Activated CD4-positive, alpha-beta memory T cell treated with anti-CD3 and anti-CD28 coated beads for 36 hours (primary cell): ENCODE measurements at regions not wholly inside any gene's neighbourhood (a gene's known extent, or its start where the extent isn't known, plus 50 kb on each side); places are given as distances from the start of the nearest gene placed in this dataset.
A peak's percentile ranks its signal among the peaks of the same experiment; 100 is the strongest.
"Not testable (repeated sequence)": the region's sequence is repeated elsewhere in the genome, so short reads cannot be mapped to it uniquely, and the experiment has no call there.

Source experiments
- CTCF ChIA-PET: fragments of 350-600 bp; sonication (Branson Sonifier 250); formaldehyde crosslinking; loops from one replicate; lab custom pipeline; 2021; ENCODE audit warnings: antibody characterized with exemption, inconsistent platforms; lab: Charles Lee
- POLR2A ChIA-PET: fragments of 350-600 bp; sonication (Branson Sonifier 250); formaldehyde crosslinking; loops from one replicate; lab custom pipeline; 2021; ENCODE audit warnings: antibody characterized with exemption; lab: Charles Lee
- DNase-seq: peaks from one replicate; pipeline ENCODE4 v3.0.0-alpha.2; 2020
- H3K27ac Mint-ChIP-seq: one replicate; pipeline ENCODE4 v1.8.0; 2021; ENCODE audit warnings: mixed read lengths
- H3K27me3 Mint-ChIP-seq: one replicate; pipeline ENCODE4 v1.8.0; 2021; ENCODE audit warnings: mixed read lengths
- H3K36me3 Mint-ChIP-seq: one replicate; pipeline ENCODE4 v1.8.0; 2021; ENCODE audit warnings: mixed read lengths
- H3K4me1 Mint-ChIP-seq: one replicate; pipeline ENCODE4 v1.8.0; 2021; ENCODE audit warnings: low read depth, mixed read lengths
- H3K4me3 Mint-ChIP-seq: one replicate; pipeline ENCODE4 v1.8.0; 2021; ENCODE audit warnings: mild to moderate bottlenecking, mixed read lengths
- H3K9me3 Mint-ChIP-seq: one replicate; pipeline ENCODE4 v1.8.0; 2021; ENCODE audit warnings: mixed read lengths
- intact Hi-C: fragments of 100-400 bp; cut with micrococcal nuclease; formaldehyde crosslinking; loops from one replicate; pipeline ENCODE4 v1.15.1; 2023

DNA sequence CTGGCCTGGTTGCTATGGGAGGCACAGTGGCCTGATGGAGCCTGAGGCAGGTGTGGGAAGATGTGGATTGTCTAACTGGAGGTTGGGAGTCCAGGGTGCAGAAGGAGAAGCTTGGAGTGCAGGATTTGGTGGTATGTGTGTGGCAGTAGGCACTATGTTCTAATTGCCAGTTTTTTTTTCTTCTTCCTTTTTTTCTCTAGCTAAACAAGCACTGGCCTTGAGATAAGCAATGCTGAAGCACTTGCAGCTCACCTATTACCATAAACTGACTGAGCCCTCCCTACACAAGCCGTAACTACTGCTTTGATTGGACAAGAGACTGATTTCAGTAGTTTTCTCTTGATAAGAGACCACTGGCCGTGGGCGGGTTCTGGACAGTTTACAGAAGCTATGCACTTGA, 175.4 kb downstream of the FAM72C start:
- POLR2A ChIA-PET, H3K9me3 Mint-ChIP-seq, H3K36me3 Mint-ChIP-seq, H3K4me1 Mint-ChIP-seq, DNase-seq, H3K4me3 Mint-ChIP-seq, intact Hi-C loops, H3K27me3 Mint-ChIP-seq, H3K27ac Mint-ChIP-seq, CTCF ChIA-PET: not testable (repeated sequence)

- H3K36me3 Mint-ChIP-seq, H3K9me3 Mint-ChIP-seq, H3K27ac Mint-ChIP-seq, DNase-seq, intact Hi-C loops, H3K27me3 Mint-ChIP-seq, H3K4me3 Mint-ChIP-seq, H3K4me1 Mint-ChIP-seq, CTCF ChIA-PET, POLR2A ChIA-PET: not testable (repeated sequence)
Observed at GRCh38 chr1:143792047-143792937, 179.5 kb downstream of the FAM72C start.

- CTCF ChIA-PET, H3K27ac Mint-ChIP-seq: not testable (repeated sequence)
Observed at GRCh38 chr1:143786381-143786780, 185.4 kb downstream of the FAM72C start.

DNA sequence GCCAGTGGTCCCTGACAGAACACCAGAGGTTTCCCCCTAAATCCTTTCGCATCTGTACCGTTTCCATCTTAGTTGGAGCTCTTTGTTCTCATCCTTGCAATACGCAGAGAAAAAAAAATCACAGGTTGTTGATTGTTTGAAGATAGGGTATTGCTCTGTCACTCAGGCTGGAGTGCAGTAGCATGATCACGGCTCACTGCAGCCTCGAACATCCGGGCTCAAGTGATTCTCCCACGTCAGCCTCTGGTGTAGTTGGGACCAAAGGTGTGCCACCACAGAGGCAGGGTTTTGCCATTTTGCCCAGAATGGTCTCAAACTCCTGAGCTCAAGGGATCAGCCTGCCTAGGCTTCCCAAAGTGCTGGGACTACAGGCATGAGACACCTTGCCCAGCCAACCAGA, 185.9 kb downstream of the FAM72C start:
- CTCF ChIA-PET, DNase-seq, POLR2A ChIA-PET, H3K36me3 Mint-ChIP-seq, H3K27ac Mint-ChIP-seq, H3K27me3 Mint-ChIP-seq, H3K4me1 Mint-ChIP-seq, intact Hi-C loops, H3K4me3 Mint-ChIP-seq, H3K9me3 Mint-ChIP-seq: not testable (repeated sequence)

More at GRCh38 chr1:143786381-143786780, 185.4 kb downstream of the FAM72C start:
- H3K27me3 Mint-ChIP-seq, POLR2A ChIA-PET, DNase-seq, H3K4me1 Mint-ChIP-seq, H3K9me3 Mint-ChIP-seq, intact Hi-C loops, H3K4me3 Mint-ChIP-seq, H3K36me3 Mint-ChIP-seq: not testable (repeated sequence)

GRCh38 chr1:143784239-143784882, 187.4 kb downstream of the FAM72C start:
- H3K27ac Mint-ChIP-seq, CTCF ChIA-PET, intact Hi-C loops, H3K27me3 Mint-ChIP-seq, H3K4me3 Mint-ChIP-seq, H3K36me3 Mint-ChIP-seq, H3K9me3 Mint-ChIP-seq, H3K4me1 Mint-ChIP-seq, DNase-seq, POLR2A ChIA-PET: not testable (repeated sequence)

DNA sequence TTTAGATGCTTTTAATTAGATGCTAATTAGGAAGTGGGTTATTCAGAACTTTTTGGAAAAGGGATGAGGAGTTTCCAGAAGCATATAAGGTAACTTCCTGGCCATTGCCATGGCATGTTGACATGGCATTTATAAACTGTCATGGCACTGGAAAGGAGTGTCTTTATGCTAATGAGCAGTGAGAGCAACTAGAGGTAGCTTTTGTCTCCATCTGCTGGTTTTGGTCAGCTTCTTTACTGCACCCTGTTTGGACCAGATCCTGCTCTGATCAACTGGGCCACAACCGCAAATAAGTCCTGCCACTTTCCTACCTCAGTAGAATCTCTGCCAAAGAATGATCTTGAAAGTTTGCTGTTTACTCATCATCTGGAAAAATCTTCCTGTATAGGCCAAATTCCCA, 193.6 kb downstream of the FAM72C start:
- intact Hi-C loops: not testable (repeated sequence)

DNA sequence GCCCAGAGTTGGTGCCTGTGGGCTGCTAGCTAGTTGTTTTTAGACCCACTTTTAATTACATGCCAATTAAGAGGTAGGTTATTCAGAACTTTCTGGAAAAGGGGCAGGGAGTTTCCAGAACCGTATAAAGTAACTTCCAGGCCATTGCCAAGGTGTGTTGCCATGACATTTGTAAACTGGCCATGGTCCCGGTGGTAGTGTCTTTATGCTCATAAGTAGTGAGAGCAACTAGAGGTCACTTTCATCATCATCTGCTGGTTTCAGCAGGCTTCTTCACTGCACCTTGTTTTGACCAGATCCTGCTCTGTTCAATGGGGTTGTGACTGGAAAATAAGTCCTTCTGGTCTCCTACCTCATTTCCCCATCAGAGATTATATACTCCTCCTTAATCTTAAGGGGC, 207.0 kb downstream of the FAM72C start:
- not testable (repeated sequence) for H3K4me1 Mint-ChIP-seq, H3K4me3 Mint-ChIP-seq, H3K9me3 Mint-ChIP-seq

More for the DNA sequence above, 193.6 kb downstream of the FAM72C start:
- H3K9me3 Mint-ChIP-seq, POLR2A ChIA-PET, H3K27me3 Mint-ChIP-seq, DNase-seq, CTCF ChIA-PET, H3K4me3 Mint-ChIP-seq, H3K4me1 Mint-ChIP-seq, H3K36me3 Mint-ChIP-seq, H3K27ac Mint-ChIP-seq: not testable (repeated sequence)

GRCh38 chr1:143760366-143760765, 211.4 kb downstream of the FAM72C start:
- H3K27ac Mint-ChIP-seq, H3K36me3 Mint-ChIP-seq, H3K4me1 Mint-ChIP-seq, H3K9me3 Mint-ChIP-seq, DNase-seq, POLR2A ChIA-PET, H3K4me3 Mint-ChIP-seq, intact Hi-C loops, CTCF ChIA-PET, H3K27me3 Mint-ChIP-seq: not testable (repeated sequence)

More for the DNA sequence above, 207.0 kb downstream of the FAM72C start:
- CTCF ChIA-PET, DNase-seq, intact Hi-C loops, H3K27ac Mint-ChIP-seq, POLR2A ChIA-PET, H3K27me3 Mint-ChIP-seq, H3K36me3 Mint-ChIP-seq: not testable (repeated sequence)

DNA sequence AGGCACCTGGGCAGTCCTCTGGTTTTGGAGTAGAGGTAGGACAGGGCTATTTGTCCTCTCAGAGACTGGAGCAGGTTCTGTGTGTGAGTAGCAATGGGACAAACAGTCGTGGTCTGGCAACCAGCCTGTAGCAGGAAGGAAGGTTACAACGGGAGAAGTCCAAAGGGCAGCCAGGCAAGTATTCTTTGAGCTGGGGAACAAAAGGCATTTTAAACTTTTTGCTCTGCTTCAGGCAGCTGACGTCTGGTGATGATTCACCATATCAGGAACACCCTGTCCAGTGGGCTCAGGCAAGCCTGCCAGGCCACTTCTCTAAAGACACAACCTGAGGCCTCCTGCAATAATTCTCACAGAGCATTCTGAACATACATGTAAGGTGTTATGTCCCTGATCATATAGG, 215.8 kb downstream of the FAM72C start:
- H3K4me1 Mint-ChIP-seq, intact Hi-C loops, DNase-seq, H3K4me3 Mint-ChIP-seq, H3K27ac Mint-ChIP-seq, H3K36me3 Mint-ChIP-seq, POLR2A ChIA-PET, CTCF ChIA-PET, H3K27me3 Mint-ChIP-seq, H3K9me3 Mint-ChIP-seq: not testable (repeated sequence)

- intact Hi-C loops: no loop called here
- Mint-ChIP-seq H3K36me3 (no peaks in the 10 kb centered on the region), H3K4me1 (no peaks in the 10 kb centered on the region), H3K4me3 (no peak overlapping the region), H3K27ac (no peak overlapping the region), H3K9me3 (peaks cover 3% of the 10 kb centered on the region), H3K27me3 (peaks cover 2% of the 10 kb centered on the region)
- ChIA-PET CTCF (no interaction called here), POLR2A (no interaction called here)
- no peak for DNase-seq
Observed at GRCh38 chr1:143748906-143749305, 222.9 kb downstream of the FAM72C start.

GRCh38 chr1:143736562-143736961, 235.2 kb downstream of the FAM72C start:
- Mint-ChIP-seq H3K9me3 (no peaks in the 10 kb centered on the region), H3K27me3 (peaks cover 36% of the 10 kb centered on the region), H3K27ac (no peak overlapping the region), H3K4me3 (no peak overlapping the region), H3K4me1 (no peaks in the 10 kb centered on the region), H3K36me3 (no peaks in the 10 kb centered on the region)
- DNase-seq: no peak
- ChIA-PET CTCF (no interaction called here), POLR2A (no interaction called here)
- intact Hi-C loops: no loop called here

DNA sequence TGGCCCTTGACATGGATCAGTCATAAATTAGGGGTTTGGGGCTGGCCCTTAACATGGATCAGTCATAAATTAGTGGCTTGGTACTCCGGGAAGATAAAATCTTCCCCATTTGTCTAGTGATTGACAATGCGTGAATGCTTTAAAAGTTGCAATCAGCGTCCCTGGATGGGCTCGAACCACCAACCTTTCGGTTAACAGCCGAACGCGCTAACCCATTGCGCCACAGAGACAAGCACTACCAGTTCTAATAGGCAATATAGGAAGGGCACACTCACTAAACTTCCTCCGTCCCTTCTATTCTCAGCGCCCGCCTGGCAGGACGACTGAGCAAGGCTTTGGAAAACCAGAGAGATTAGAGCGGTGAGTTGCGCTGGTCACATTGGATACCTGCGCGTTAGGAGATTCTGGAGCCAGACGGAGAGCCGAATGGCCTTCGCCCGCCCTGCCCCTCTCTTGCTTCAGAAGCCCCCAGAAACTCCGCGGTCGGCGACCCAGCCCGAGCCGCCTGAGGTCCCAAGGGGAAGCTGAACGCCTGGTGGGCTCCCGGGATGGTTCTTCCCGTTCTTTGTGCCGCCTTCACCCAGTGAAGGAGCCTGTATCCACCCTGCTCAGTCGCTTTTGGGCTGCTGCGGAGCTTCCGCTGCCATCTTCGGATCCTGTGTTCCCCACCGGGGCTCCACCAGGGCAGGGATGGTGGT, 235.9 kb downstream of the FAM72C start:
- peak; percentile 16 for DNase-seq
- Mint-ChIP-seq H3K4me1 (no peaks in the 10 kb centered on the region), H3K4me3 (peak overlapping the region; percentile 43), H3K9me3 (no peaks in the 10 kb centered on the region), H3K27ac (no peak overlapping the region), H3K27me3 (peaks cover 43% of the 10 kb centered on the region), H3K36me3 (no peaks in the 10 kb centered on the region)
- POLR2A ChIA-PET: no interaction called here
- intact Hi-C loops: no loop called here
- CTCF ChIA-PET: no interaction called here
